Epithelial cell of proximal tubule (primary cell): ENCODE measurements at regions not wholly inside any gene's neighbourhood (a gene's known extent, or its start where the extent isn't known, plus 50 kb on each side); places are given as distances from the start of the nearest gene placed in this dataset.

ENCODE experiments used
- DNase-seq: peaks from one replicate; pipeline ENCODE4 v3.0.0-alpha.2; 2011; ENCODE audit warnings: low read depth
- H3K4me3 ChIP-seq: 2 replicates; pipeline ENCODE4 v1.5.1; 2011; ENCODE audit warnings: low read depth, mild to moderate bottlenecking, low read length
- TF ChIP-seq, protein P1 (sequence below): conservative IDR thresholded peaks from 2 replicates; pipeline ENCODE4 v1.5.1; 2012; ENCODE audit warnings: low read depth, mild to moderate bottlenecking, low read length

DNA sequence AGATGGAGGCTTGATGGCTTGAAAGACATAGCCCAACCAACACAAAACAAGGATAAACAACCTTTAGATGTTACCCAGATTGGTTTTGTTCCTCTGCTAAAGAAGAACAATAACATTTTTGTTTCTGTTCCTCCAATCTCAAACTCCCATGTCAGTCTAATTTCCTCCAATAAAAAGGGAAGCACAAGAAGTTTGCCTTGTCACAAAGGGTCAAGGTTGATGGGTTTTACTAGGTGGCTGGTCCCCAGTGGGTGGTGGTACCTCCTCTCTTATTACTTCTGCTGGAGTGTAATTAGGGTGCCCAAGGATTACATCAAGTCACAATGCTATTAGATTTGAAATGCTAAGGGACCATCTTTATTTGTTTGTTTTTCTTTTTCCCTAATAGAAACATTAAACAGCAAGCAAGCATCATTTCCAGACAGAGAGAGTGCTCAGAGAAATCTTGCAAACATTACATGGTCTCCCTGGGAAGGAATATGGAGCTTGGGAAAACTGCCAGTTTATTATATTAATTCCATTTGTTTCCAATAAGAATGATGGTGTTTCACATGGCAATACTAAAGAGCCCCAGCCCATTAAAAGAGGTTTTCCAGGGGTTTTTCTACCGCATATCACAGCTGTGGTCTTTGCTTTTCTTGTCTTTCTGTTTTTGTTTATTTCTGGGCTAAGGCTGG, 78.3 kb upstream of the AOAH start:
- TF ChIP-seq, protein P1, sequence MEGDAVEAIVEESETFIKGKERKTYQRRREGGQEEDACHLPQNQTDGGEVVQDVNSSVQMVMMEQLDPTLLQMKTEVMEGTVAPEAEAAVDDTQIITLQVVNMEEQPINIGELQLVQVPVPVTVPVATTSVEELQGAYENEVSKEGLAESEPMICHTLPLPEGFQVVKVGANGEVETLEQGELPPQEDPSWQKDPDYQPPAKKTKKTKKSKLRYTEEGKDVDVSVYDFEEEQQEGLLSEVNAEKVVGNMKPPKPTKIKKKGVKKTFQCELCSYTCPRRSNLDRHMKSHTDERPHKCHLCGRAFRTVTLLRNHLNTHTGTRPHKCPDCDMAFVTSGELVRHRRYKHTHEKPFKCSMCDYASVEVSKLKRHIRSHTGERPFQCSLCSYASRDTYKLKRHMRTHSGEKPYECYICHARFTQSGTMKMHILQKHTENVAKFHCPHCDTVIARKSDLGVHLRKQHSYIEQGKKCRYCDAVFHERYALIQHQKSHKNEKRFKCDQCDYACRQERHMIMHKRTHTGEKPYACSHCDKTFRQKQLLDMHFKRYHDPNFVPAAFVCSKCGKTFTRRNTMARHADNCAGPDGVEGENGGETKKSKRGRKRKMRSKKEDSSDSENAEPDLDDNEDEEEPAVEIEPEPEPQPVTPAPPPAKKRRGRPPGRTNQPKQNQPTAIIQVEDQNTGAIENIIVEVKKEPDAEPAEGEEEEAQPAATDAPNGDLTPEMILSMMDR: no peak
- DNase-seq: no peak
- H3K4me3 ChIP-seq: no peak overlapping the region

DNA sequence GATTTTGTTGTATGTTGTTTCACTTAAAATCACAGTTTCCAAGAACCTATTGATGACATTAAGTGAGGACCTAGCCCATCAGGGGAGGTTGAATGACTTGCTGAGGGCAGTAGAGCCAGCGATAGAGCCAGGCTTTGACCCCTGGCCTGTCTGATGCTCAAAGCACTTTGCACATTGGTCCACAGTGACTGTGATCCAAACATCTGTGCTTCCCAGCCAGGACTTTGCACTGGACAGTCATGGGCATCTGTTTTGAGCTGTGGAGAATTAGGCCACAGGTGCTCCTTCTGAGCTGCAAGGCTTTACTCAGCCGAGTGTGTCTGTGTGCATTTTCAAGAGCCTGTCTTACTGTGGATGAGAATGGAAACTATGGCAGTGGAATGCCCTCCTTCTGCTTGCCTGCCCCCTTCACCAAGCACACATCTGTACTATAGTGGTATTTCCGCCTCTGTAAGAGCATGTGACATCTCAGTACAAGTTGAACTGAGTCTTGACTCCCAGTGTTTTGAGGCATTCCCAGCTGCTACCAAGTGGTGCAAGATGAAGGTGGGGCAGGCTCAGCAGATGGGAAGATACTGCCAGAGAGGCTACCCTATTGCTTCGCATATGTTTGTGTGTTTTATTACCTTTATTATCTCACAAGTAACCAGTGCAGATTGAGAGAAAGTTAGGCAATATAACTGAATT, 72.7 kb upstream of the AOAH start:
- no peak overlapping the region for H3K4me3 ChIP-seq
- TF ChIP-seq, protein P1: no peak
- no peak for DNase-seq

DNA sequence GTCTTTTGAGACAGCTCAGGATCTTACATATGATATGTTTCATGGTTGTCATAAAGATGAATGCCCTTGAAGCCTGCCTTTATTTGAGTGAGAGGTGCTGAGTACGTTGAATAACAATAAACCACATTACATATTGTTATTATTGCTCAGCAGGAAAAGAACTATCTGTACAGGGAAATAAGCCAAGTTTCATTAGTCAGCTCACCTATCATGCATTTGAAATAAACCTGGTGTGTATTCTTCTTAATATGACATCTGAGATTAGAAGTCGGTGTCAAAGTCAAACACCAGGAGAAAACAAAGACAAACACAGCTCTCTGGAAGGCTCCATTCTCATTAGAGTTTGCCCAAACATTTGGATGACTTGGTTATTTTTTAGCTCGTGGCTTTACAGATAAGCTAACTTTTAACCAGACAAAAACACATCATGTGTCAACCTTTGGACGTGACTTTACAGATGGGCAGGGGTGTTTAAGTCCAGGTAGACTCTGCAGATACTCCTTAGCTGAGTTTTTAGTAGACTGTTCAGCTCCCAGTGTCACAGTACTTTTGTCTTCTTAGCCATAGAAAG, 71.2 kb upstream of the AOAH start:
- no peak overlapping the region for H3K4me3 ChIP-seq
- peak; percentile 12 for DNase-seq
- TF ChIP-seq, protein P1: no peak

DNA sequence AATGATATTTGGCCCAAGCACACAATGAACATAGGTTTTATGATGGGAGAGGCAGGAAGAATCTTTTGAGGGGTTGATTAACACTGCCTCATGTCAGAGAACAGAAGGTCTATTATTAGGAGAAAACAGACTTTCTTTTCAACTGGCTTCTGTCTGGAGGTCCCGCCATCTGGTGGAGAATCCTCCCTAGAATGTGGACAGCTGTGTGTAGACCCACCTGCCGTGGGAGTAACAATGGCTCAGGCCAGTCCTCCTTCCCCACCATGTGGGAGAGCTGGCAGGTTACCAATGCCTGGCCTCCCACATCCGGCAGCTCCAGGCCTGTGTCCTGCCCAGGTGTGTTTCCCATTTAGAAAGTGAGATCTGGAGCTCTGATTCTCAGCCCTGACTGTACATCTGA, 70.4 kb upstream of the AOAH start:
- no peak for DNase-seq
- H3K4me3 ChIP-seq: no peak overlapping the region
- TF ChIP-seq, protein P1: peak; percentile 8

DNA sequence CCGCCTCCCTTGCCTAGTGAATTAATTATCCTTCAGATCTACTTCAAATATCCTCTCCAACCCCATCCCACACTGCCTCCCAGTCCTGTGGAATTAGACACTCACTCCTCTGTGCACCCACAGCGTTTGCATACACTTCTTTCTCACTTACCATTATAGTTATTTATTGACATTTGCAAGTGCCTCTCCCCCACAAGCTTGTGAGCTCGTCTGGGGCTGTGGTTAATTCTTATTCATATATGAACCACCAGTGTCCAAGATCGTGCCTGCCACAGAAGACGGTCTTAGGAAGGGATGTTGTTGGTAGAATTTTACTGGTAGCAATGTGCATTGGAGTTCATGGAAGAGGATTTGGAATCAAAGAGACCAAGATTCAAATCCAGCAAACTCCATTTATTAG, 68.1 kb upstream of the AOAH start:
- TF ChIP-seq, protein P1: no peak
- DNase-seq: no peak
- no peak overlapping the region for H3K4me3 ChIP-seq

DNA sequence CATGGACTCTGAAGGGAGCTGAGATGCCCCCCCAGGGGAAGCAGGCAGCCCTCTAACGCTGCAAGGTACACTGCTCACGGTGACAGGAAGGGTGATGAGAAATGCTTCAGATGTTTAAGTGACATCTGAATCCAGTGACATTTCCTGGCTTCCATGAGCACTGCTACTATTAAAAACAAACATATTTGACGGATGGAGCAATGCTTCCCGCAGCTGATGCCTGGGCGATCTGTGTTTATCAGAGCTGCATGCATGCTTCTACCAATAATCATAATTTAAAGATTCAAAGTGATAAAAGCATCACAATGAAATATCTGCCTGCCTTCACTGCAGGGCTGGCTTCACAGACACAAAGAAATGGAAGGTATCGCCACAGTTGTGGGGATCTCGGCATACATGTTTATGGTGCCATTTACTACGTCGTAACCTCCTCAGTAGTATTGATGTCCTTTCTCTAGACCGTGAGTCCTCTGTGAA, 66.1 kb upstream of the AOAH start:
- TF ChIP-seq, protein P1: no peak
- no peak for DNase-seq
- no peak overlapping the region for H3K4me3 ChIP-seq
